HT1080 (cell line): ENCODE measurements at regions not wholly inside any gene's neighbourhood (a gene's known extent, or its start where the extent isn't known, plus 50 kb on each side); places are given as distances from the start of the nearest gene placed in this dataset.
"Not testable (repeated sequence)": the region's sequence is repeated elsewhere in the genome, so short reads cannot be mapped to it uniquely, and the experiment has no call there.

ENCODE experiments used
- DNase-seq: peaks from one replicate; pipeline ENCODE4 v3.0.0-alpha.2; 2015; ENCODE audit warnings: low read depth

GRCh38 chr9:30235068-30235467 lies 2149.4 kb upstream of the ACO1 start:
- DNase-seq = no peak

- no peak for DNase-seq
Measured at GRCh38 chr9:30235564-30235963, 2148.9 kb upstream of the ACO1 start.

- DNase-seq = no peak
Measured at GRCh38 chr9:30239878-30240277, 2144.6 kb upstream of the ACO1 start.

GRCh38 chr9:30243467-30243866 lies 2141.0 kb upstream of the ACO1 start:
- DNase-seq = no peak

GRCh38 chr9:30244877-30245276 lies 2139.6 kb upstream of the ACO1 start:
- DNase-seq = no peak

GRCh38 chr9:30250872-30251271 lies 2133.6 kb upstream of the ACO1 start:
- DNase-seq = no peak

GRCh38 chr9:30258094-30258493 lies 2126.3 kb upstream of the ACO1 start:
- peak; percentile 29 for DNase-seq

GRCh38 chr9:30280229-30280900 lies 2104.1 kb upstream of the ACO1 start:
- DNase-seq = no peak

- no peak for DNase-seq
Measured at GRCh38 chr9:30289435-30289834, 2095.0 kb upstream of the ACO1 start.

- not testable (repeated sequence) for DNase-seq
Measured at GRCh38 chr9:30292026-30292425, 2092.4 kb upstream of the ACO1 start.

- DNase-seq = no peak
Measured at GRCh38 chr9:30293231-30293630, 2091.2 kb upstream of the ACO1 start.

GRCh38 chr9:30299126-30299780 lies 2085.2 kb upstream of the ACO1 start:
- DNase-seq = no peak

GRCh38 chr9:30301271-30301963 lies 2083.0 kb upstream of the ACO1 start:
- DNase-seq = no peak

GRCh38 chr9:30310711-30311110 lies 2073.7 kb upstream of the ACO1 start:
- DNase-seq = no peak

- DNase-seq = peak; percentile 23
Measured at GRCh38 chr9:30329431-30329830, 2055.0 kb upstream of the ACO1 start.

- DNase-seq = no peak
Measured at GRCh38 chr9:30348904-30349303, 2035.5 kb upstream of the ACO1 start.

- no peak for DNase-seq
Measured at GRCh38 chr9:30349526-30350513, 2034.6 kb upstream of the ACO1 start.

- DNase-seq = no peak
Measured at GRCh38 chr9:30356221-30356620, 2028.2 kb upstream of the ACO1 start.

GRCh38 chr9:30362373-30362772 lies 2022.1 kb upstream of the ACO1 start:
- DNase-seq = no peak

- peak; percentile 5 for DNase-seq
Measured at GRCh38 chr9:30366140-30366539, 2018.3 kb upstream of the ACO1 start.

- DNase-seq = no peak
Measured at GRCh38 chr9:30382271-30382670, 2002.2 kb upstream of the ACO1 start.
